HG03469 (cell line): ENCODE measurements at regions not wholly inside any gene's neighbourhood (a gene's known extent, or its start where the extent isn't known, plus 50 kb on each side); places are given as distances from the start of the nearest gene placed in this dataset.

Experiments
- ATAC-seq: cut with Tn5 transposase; IDR thresholded peaks from one replicate; pipeline ENCODE4 v1.9.1; 2021; ENCODE audit warnings: mild to moderate bottlenecking, moderate library complexity, moderate number of reproducible peaks; ENCODE audit not compliant: unreplicated experiment

DNA sequence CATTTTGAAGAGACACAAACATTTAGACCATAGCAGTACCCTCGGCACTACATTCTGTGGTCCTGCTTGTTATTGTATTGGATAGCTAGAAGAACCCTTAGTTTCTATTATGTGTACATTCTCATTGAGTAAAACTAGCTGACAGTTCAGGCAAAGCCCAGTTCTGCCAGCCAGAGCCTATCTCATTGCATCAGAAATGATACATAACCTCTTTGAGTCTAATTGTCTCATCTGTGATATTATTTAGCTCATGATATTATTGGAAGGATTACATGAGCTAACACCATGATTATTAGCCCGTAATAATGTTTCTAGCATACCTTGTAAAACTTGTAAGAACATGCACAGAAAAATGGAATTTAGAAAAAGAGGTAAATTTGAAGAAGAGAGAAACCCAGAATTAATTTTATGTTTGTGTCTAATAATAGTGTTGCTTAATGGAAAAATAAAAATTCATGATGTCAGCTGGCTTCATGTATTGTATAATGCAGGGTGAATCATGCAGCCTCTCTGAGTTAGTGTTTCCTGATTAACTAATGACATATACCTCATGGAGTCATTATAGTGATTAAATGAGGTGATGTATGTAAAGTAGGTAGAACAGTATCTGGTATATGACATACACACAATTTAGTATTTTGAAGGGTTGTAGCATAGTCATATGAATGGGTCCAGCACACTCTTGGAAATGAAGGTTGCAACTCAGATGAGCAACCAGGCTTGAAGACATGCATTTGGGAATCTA lies 339.4 kb upstream of the GRM7 start:
- ATAC-seq: no peak

DNA sequence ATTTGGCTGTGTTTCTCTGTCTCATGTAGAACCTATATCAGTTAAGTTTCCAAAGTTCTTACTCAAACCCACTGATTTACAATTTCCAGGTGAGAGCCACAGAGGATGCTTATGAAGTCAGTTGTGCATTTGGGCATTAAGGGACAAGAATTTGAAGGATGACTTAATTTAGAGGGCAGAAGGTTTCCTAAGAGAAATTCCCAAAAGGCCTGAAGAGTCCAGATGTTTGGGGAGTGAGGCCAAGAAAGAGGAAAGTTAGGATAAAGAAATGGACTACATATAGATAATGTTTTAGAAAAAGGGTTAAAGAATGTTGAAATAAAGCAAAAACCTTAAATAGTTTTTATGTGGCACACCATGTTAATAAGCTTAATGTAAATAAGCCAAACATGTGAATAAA lies 338.7 kb upstream of the GRM7 start:
- no peak for ATAC-seq

DNA sequence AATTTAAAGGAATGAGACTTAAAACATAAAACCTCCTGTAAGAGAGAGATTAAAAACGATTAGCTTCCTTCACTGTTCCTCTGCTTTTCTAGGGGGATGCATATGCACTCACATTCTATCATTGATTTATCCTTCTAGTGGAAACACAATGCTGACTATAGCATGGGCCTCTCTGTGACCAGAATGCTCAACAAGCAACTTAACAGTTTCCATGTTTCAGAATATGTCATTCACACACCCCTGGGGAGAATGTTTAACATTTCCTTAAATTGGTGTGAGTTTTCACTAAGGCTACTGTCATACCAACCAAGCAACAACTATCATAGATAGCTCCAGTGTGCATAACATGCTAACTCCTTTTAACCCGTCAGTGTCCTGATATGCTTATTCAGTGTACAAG lies 337.9 kb upstream of the GRM7 start:
- ATAC-seq: no peak

DNA sequence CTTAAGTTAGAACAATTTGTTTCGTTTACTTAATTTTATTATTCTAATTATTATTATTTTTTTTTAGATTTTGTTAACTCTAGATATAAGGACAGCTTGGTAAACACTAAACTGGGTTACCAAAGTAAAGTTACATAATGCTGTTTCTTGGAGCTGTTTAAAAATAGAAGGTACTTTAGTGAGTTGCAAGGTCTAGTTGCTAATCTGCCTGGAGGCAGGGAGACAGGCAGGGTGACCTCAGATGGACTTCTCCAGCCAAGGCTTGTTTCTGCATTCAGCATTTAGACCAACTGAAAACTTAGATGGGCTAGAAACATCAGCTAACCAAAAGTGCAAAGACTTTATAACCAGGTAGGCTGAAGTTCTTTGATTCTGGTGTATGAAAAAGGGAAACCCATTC lies 336.4 kb upstream of the GRM7 start:
- ATAC-seq: no peak

DNA sequence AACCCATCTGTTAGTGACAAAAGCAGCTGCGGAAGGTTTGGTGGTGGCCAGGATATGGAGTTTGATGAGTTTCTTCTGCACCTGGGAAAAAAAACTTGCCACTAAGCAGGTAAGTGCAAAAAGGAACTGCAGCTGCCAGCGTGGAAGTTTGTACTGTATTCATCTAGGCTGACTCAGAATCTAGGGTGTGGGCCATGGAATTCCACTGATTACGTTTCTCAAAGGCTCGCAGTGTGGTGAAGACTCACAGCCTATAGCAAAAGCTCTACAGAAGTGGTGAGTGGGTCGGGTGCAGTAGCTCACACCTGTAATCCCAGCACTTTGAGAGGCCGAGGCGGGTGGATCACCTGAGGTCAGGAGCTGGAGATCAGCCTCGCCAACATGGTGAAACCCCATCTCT lies 334.6 kb upstream of the GRM7 start:
- no peak for ATAC-seq

DNA sequence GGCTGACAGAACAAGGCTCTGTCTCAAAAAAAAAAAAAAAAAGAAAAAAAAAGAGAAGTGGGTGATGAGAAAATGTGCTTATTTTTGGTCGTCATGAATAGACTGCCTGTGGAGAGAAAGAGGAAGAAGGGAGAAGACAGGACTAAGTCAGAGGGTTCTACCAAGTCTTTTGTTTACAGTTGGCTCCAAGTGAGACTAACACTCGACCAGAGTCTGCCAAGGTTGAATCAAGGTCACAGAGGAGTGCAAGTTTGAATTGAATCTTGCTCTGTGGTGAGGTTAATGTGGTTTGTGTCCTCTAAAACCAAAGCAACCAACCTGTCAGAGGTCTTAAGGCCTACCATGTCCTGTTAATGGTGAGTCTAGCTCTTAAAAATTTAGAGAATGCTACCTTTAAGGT lies 334.1 kb upstream of the GRM7 start:
- no peak for ATAC-seq

DNA sequence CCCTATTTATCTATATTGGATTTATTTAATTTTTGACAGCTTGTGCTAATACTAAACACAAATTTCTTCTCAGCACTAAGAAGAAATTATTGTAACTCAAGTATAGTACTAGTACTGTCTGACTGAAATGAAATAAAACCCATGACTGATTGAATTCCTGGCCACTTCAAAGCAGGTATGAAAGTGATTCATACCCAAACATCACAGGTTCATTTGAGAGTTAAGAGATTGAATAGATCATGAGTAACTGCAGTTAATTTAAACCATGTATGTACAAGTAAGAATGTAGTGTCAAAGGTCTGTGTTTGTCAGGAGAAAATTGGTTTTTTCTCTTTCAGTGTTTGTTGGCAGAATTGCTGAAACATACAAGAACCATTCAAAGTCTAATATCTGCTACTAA lies 332.0 kb upstream of the GRM7 start:
- ATAC-seq: peak; percentile 54

DNA sequence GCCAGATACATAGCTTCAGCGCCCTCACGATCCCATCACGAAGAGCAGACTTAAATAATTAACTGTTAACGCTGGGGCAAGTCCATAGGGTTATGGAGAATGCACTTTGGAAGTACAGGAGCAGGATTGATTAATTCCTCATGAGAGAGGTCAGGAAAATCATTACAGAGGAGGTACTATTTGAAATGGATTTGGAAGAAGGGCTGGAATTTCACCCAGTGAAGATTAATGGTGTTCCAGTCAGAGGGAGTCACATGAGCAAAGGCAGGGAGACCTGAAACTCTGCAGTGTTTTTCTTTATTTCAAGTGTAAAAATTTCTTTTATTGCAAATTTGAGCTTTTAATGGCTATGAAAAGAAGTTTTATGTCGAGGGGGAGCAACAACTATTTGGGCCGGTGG lies 329.8 kb upstream of the GRM7 start:
- ATAC-seq: no peak

DNA sequence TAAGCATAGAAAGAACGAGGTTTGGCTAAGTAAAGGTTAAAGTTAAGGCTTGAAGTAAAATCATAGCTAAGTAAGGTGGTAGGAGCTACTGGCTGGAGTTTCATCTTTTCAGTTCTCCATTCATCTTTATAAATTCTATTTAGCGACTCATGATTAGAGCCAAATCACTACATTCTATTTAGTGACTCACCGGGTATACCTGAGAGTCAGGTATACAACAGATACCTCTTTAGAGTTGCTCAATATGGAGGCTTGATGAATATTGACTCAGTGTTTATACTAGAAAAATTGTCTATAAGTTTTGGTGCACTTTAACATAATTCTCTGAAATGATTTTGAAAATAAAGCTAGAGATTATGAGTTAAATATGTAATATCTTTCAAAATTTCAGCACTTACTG lies 328.8 kb upstream of the GRM7 start:
- no peak for ATAC-seq

DNA sequence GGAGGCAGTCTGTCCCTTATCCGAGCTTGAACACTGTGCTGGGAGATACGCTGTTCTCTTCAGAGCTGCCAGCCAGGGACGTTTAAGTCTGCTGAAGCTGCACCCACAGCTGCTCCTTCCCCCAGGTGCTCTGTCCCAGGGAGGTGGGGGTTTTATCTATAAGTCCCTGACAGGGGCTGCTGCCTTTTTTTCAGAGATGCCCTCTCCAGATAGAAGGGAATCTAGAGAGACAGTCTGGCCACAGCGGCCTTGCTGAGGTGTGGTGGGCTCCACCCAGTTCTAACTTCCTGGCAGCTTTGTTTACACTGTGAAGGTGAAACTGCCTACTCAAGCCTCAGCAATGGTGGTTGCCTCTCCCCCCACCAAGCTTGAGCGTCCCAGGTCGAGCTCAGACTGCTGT lies 319.9 kb upstream of the GRM7 start:
- no peak for ATAC-seq

DNA sequence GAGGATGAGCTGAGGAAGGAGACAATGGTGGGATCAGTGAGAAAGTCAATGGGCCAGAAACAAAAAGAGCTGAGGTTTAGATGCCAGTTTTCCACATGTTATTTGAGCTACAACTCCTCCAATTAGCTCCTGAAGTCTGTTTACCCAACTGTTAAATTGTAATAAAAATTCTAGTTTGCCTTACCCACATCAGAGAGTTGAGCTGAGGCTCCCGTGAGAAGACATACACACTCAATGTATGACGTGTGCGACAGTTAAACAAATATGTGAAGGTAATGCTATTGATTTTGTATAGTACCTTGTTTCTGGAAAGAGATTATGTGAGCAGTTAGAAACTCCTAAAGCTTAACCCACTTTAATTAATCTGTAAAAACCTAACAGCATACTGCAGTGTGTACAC lies 318.1 kb upstream of the GRM7 start:
- ATAC-seq: no peak

DNA sequence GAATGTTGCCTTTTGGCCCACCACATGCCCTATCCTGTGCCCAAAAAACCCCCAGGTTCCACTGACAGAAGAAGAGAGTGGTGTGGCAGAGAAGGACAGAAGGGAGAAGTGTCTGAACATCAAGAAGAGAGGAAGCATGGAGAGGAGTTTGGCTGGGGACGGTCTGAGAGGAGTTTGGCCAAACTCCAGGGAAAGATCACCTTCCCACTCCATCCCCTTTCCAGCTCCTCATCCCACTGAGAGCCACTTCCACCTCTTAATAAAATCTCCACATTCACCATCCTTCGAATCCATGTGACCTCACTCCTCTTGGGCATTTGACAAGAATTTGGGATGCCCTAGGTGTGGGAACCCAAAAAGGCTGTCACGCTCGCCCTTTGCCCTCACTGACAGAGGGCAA lies 311.6 kb upstream of the GRM7 start:
- ATAC-seq: no peak

DNA sequence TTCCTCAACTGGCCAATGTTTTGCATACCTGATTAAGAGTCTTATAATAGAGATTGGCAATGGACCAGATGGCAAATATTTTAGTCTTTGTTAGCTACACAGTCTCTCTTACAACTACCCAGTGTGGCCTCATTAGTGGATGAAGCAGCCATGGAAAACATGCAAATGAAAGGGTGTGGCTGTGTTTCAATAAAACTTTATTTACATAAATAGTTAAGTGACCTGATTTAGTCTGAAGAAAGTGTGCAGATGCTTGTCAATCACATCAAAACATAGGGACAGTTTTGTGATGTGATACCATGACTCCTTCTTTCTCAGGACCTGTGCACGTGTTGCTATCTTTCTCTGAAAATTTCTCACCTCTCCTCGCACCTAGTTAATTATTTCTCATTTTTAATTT lies 309.8 kb upstream of the GRM7 start:
- ATAC-seq: no peak

DNA sequence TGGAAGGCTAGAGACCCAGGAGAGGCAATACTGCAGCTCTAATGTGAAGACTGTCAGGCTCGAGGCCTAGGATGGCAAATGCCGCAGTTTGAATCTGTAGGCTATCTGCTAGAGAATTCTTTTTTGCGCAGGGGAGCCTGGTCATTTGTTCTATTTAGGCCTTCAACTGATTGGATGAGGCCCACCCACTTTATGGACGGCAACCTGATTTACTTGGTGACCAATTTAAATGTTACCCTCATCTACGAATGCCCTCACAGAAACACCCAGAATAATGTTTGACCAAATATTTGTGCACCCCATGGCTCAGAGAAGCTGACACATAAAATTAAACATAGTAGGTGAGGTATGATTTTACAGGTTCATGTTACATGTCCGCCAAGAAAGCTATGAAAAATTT lies 300.7 kb upstream of the GRM7 start:
- no peak for ATAC-seq

DNA sequence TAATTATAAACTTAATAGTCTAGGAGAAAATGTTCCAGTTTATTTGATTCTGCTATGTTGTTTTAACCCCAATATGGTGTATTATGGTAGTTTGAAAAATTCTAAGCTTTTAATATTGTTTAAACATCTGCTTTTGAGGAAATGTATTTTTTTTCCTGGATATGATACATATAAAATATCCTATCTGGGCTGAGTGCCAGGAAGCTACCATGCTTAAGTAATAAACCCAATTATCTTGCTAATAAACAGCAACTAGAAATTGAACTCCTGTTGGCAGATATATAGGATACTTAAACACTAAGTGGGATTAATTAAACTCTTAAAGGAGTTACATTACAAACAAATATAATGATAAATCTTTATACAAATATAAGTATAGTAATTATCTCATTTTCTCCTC lies 293.7 kb upstream of the GRM7 start:
- no peak for ATAC-seq

DNA sequence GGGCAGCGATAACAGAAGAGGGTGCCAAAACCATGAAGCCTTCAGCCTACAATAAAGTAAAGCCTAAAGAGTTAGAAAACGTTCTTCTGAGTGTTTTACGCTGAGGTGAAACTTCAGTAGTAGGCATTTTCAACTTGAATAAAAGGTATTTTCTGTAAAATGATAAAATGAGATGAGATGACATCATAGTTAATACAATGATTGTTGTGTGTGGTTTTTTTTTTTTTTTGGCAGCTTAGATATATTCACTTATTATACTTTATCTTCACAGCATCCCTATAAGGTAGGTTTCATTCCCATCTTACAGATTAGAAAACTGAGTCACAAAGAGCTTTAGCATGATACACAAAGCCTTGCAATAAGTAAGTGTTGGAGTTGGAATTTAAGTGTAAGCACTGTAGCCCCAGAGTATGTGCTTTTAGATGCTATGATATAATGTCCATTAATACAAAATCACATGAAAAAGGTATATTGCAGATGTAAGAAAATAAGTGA lies 291.9 kb upstream of the GRM7 start:
- no peak for ATAC-seq

DNA sequence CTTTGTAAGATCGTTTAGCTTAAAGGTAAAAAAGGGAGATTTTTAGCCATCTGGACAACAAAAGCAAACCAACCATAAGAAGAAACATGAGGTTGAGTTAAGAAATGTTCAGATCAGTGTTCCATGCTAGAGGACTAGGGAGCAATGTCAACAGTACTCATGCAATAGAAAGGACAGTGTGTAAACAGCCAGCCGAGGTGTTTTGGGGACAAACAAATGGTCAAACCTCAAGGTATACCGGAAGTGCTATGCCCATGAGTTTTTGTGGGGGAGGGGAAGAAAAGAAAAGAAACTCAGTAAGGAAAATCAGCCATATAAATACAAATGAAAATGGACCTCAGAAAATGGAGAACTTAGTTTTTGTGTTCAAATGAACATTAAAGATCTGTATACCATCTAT lies 289.5 kb upstream of the GRM7 start:
- no peak for ATAC-seq

DNA sequence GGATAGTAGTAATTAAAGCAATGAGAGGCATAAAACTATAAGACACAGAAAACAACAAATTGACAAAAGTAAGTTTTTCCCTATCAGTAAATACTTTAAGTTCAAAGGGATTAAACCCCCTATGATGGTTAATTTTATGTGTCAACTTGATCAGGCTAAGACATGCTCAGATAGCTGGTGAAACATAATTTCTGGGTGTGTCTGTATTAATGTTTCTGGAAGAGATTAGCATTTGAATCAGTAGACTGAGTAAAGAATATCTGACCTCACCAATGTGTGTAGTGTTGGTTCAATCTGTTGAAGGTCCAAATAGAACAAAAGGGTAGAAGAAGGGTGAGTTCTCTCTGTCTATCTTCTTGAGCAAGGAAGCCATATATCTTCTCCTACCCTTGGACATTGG lies 283.3 kb upstream of the GRM7 start:
- no peak for ATAC-seq

DNA sequence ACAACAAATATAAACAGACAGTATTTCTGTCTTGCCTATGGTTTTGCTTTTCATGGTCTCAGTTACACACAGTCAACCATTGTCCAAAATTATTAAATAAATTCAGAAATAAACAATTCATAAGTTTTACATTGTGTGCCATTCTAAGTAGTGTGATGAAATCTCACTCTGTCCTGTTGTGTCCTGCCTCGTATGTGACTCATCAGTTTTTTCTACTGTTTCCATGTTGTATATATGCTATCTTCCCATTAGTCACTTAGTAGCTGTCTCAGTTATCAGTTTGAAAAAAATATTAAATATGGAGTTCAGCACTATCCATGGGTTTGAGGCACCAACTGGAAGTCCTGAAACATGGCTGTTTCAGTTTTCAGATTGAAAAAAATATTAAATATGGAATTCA lies 282.4 kb upstream of the GRM7 start:
- no peak for ATAC-seq

DNA sequence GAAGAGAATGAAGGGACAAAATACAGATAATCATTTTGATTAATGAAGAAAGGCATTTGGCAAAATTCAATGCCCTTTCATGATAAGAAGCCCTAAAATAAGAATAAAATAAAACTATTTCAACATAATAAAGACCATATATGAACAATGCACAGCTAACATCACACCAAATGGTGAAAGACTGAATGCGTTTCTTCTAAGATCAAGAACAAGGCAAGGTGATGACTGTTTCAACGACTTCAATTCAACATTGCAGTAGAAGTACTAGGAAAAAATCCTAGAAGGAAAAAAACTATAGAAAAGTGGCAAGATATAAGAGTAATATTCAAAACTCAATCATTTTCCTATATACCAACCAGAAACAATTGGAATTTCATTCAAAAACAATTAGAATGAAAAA lies 280.1 kb upstream of the GRM7 start:
- no peak for ATAC-seq

DNA sequence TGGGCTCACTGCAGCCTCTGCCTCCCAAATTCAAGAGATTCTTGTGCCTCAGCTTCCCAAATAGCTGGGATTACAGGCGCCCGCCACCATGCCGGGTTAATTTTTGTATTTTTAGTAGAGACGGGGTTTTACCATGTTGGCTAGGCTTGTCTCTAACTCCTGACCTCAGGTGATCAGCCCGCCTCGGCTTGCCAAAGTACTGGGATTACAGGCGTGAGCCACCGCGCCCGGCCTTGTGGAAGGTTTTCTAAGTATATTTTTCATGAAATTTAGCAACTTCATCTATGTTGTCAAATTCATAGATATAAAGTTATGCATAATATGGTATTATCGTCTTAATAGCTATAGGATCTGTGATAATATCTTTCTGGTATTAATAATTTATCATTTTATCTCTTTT lies 275.6 kb upstream of the GRM7 start:
- no peak for ATAC-seq

DNA sequence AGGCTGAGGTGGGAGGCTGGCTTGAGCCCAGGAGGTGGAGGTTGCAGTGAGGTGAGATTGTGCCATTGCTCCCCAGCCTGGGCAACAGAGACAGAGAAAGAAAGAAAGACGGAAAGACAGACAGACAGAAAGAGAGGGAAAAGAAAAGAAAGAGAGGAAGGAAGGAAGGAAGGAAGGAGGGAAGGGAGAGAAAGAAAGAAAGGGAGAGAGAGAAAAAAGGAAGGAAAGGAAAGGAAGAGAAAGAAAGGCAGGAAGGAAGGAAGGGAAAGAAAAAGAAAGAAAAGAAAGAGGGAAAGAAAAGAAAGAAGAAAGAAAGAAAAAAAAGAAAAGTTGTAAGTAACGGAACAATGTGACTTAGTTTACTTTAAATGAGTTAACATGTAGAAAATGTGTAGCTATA lies 260.7 kb upstream of the GRM7 start:
- no peak for ATAC-seq

DNA sequence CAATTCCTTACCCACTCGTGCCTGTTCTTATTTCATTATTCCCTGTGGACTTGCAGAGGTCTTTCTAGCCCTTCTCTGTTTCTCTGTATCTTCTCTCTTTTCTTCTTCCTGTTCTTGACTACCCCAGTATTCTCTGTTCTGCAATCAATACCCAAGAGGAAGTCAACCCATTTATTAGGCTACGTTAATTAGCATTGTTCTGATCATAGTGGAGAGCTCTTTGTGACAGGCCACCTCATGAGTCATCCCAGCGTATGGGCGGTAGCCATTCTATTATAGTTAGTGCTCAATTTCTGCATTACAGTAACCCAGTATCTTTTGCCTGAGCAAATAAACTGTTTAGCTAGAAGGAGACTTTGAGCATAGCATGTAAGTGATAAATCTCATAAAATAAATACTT lies 259.5 kb upstream of the GRM7 start:
- ATAC-seq: no peak
